LNCAP (cell line): ENCODE measurements at regions not wholly inside any gene's neighbourhood (a gene's known extent, or its start where the extent isn't known, plus 50 kb on each side); places are given as distances from the start of the nearest gene placed in this dataset.

Experiments used
- TF ChIP-seq, protein P1 (sequence below): fragments of 450-650 bp; IDR thresholded peaks from 2 replicates; pipeline ENCODE4 v1.5.1; 2017; ENCODE audit warnings: mild to moderate bottlenecking

- TF ChIP-seq, protein P1, sequence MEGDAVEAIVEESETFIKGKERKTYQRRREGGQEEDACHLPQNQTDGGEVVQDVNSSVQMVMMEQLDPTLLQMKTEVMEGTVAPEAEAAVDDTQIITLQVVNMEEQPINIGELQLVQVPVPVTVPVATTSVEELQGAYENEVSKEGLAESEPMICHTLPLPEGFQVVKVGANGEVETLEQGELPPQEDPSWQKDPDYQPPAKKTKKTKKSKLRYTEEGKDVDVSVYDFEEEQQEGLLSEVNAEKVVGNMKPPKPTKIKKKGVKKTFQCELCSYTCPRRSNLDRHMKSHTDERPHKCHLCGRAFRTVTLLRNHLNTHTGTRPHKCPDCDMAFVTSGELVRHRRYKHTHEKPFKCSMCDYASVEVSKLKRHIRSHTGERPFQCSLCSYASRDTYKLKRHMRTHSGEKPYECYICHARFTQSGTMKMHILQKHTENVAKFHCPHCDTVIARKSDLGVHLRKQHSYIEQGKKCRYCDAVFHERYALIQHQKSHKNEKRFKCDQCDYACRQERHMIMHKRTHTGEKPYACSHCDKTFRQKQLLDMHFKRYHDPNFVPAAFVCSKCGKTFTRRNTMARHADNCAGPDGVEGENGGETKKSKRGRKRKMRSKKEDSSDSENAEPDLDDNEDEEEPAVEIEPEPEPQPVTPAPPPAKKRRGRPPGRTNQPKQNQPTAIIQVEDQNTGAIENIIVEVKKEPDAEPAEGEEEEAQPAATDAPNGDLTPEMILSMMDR = no peak
Observed at GRCh38 chr3:56954125-56954524, 106.3 kb upstream of the SPATA12 start.

GRCh38 chr3:56952846-56953245 lies 107.6 kb upstream of the SPATA12 start:
- TF ChIP-seq, protein P1 = no peak

DNA sequence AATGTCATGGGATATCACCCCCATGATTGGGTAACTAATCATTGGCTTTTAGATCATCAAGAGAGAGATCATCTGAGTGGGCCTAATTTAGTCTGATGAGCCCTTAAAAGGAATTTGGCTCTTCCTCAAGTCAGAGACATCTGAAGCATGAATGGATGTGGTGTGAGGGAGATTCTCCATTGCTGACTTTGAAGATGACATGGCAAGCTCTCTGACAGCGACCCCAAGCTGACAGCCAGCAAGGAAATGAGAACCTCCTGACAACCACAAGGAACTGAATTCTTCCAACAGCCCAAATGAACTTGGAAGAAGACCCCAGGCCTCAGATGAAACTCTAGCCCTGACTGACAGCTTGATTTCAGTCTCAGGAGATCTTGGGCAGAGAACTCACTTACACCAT lies 108.4 kb upstream of the SPATA12 start:
- TF ChIP-seq, protein P1 = no peak

DNA sequence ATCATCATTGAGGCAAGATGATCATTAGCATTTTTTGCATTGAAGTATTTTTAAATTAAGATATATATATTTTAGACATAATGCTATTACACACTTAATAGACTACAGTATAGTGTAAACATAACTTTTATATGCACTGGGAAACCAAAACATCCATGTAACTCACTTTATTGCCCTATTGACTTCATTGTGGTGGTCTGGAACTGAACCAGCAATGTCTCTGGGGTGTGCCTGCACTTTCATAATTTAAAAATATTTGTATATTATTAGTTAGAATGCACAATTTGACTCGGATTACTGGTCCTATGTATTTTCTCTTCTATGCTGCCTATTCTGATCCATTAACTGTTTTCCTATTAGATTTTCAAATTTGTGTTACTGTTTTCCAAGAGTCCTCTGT lies 109.1 kb upstream of the SPATA12 start:
- TF ChIP-seq, protein P1 = no peak

GRCh38 chr3:56942523-56942922 lies 117.9 kb upstream of the SPATA12 start:
- TF ChIP-seq, protein P1 = no peak

DNA sequence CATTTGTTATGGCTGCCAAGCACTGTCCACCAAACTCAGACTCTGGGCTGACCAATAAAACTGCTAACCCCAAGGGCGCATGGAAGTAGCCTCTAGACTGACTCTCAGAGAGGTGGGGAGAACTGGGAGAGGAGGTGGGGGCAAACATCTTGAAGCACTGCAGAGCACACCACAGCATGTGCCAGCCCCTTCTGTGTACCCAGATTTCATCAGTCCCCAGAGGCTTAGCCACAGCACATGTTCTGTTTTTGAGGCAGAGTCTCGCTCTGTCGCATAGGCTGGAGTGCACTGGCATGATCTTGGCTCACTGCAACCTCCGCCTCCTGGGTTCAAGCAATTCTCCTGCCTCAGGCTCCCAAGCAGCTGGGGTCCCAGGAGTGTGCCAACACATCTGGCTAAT lies 119.5 kb upstream of the SPATA12 start:
- TF ChIP-seq, protein P1 = no peak

GRCh38 chr3:56940321-56940720 lies 120.1 kb upstream of the SPATA12 start:
- TF ChIP-seq, protein P1 = no peak

GRCh38 chr3:56939834-56940233 lies 120.6 kb upstream of the SPATA12 start:
- TF ChIP-seq, protein P1 = no peak
